ENCODE measurements at regions not wholly inside any gene's neighbourhood (a gene's known extent, or its start where the extent isn't known, plus 50 kb on each side); places are given as distances from the start of the nearest gene placed in this dataset.

GRCh38 chr5:2030131-2030530 lies 147.4 kb upstream of the IRX4 start:
- intact Hi-C loops (cut with DNase I), result no loop called here

DNA sequence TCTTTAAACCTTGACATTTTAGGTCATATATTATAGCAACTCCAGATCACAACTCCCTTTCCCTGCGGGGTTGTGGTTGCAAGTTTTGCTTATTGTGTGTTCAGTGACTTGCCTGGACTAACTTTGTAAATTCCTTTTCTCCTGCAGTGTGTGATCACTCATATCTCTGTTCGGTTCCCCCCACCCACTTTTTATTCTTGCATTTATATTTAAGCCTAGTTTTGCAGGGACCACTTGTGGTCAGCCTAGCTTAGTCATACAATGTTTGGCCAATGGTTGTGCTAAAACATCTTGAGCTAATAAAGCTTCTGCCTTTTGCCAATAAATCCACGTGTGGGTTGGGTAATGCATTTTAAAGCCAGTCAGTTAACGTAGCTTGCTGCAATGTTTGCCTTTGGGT lies 146.5 kb upstream of the IRX4 start:
- WGBS, result 25% methylated on average over 4 of the region's 4 CpGs
- no peak for TF ChIP-seq POLR2A (IDR thresholded peaks at IDR 0.05)
- TF ChIP-seq, protein P1, sequence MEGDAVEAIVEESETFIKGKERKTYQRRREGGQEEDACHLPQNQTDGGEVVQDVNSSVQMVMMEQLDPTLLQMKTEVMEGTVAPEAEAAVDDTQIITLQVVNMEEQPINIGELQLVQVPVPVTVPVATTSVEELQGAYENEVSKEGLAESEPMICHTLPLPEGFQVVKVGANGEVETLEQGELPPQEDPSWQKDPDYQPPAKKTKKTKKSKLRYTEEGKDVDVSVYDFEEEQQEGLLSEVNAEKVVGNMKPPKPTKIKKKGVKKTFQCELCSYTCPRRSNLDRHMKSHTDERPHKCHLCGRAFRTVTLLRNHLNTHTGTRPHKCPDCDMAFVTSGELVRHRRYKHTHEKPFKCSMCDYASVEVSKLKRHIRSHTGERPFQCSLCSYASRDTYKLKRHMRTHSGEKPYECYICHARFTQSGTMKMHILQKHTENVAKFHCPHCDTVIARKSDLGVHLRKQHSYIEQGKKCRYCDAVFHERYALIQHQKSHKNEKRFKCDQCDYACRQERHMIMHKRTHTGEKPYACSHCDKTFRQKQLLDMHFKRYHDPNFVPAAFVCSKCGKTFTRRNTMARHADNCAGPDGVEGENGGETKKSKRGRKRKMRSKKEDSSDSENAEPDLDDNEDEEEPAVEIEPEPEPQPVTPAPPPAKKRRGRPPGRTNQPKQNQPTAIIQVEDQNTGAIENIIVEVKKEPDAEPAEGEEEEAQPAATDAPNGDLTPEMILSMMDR (IDR thresholded peaks at IDR 0.05), result no peak
- peak; percentile 42 for TF ChIP-seq POLR2AphosphoS5 (IDR thresholded peaks at IDR 0.05)

More at GRCh38 chr5:2030131-2030530, 147.4 kb upstream of the IRX4 start:
- DNase-seq (ENCODE audit: low spot score), result no peak
- H3K27ac ChIP-seq, result no peak overlapping the region
- H3K4me1 ChIP-seq (replicated peaks), result no peaks in the 10 kb centered on the region
- H3K27me3 ChIP-seq (replicated peaks; ENCODE audit: insufficient read depth), result no peaks in the 10 kb centered on the region
- 27% methylated on average over 5 of the region's 5 CpGs for WGBS
- no peak overlapping the region for H3K4me3 ChIP-seq
- no peaks in the 10 kb centered on the region for H3K9me3 ChIP-seq
- H3K36me3 ChIP-seq, result no peaks in the 10 kb centered on the region
- TF ChIP-seq POLR2AphosphoS5 (IDR thresholded peaks at IDR 0.05) (no peak), POLR2A (IDR thresholded peaks at IDR 0.05) (no peak)
- TF ChIP-seq, protein P1 (IDR thresholded peaks at IDR 0.05), result no peak

DNA sequence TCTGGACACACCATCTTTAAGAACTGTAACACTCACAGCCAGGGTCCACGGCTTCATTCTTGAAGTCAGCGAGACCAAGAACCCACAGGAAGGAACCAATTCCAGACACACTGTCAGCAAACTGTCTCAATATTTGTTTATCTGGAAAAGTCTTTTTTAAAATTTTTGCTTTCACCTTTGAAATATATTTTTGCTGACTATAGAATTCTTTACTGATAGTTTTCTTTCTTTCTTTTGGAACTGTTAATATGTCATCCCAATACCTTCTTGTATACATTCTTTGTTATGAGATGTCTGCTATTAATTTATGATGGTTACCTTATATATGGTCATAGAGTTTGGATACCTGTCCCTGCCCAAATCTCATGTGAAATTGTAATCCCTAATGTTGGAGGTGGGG lies 145.1 kb upstream of the IRX4 start:
- Histone ChIP-seq H3K4me1 (replicated peaks) (no peaks in the 10 kb centered on the region), H3K9me3 (no peaks in the 10 kb centered on the region), H3K27me3 (replicated peaks; ENCODE audit: insufficient read depth) (no peaks in the 10 kb centered on the region), H3K36me3 (no peaks in the 10 kb centered on the region), H3K27ac (no peak overlapping the region), H3K4me3 (no peak overlapping the region)
- TF ChIP-seq, protein P1 (IDR thresholded peaks at IDR 0.05), result no peak
- TF ChIP-seq POLR2AphosphoS5 (IDR thresholded peaks at IDR 0.05) (no peak), POLR2A (IDR thresholded peaks at IDR 0.05) (no peak)
- DNase-seq (ENCODE audit: low spot score), result no peak
- WGBS, result 98% methylated on average over 2 of the region's 2 CpGs
- intact Hi-C loops (cut with DNase I), result no loop called here

More for the DNA sequence above, 146.5 kb upstream of the IRX4 start:
- Histone ChIP-seq H3K9me3 (no peaks in the 10 kb centered on the region), H3K4me3 (no peak overlapping the region), H3K27ac (no peak overlapping the region), H3K4me1 (replicated peaks) (no peaks in the 10 kb centered on the region), H3K27me3 (replicated peaks; ENCODE audit: insufficient read depth) (no peaks in the 10 kb centered on the region), H3K36me3 (no peaks in the 10 kb centered on the region)
- intact Hi-C loops (cut with DNase I), result no loop called here
- no peak for DNase-seq (ENCODE audit: low spot score)

DNA sequence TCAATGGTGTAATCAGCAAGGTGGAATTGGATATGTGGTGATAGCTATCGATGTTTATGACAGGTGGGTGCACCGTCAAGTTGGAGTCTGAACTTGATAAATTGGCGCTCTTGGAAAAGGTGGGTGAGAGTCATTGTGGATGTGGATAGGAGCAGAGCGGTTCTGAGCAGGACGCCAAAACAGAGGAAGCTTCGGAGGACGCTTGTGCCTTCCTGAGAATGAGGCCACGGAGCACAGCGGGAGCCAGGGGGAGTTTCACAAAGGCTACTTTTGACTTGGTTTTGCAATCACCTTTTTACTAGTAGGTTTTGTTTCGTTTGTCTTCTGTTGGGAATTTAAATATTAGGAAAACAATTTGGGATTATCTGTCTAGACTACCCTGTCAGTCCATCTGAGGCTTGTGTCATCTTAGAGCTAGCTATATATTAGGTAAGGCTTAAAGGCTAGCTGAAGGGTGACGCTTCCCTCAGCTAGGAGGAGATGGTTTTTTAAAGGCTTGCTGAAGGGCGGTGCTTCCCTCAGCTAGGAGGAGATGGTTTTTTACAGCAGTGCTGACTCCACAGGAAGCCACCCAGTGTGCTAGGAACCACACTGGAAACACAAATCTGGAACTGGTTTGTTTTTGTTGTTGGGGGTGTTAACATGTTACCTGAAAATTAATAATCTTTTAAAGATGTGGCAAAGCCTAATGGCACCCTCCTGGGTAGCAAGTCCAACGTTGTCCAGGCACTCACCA lies 142.4 kb upstream of the IRX4 start:
- Histone ChIP-seq H3K27me3 (replicated peaks; ENCODE audit: insufficient read depth) (no peaks in the 10 kb centered on the region), H3K36me3 (no peaks in the 10 kb centered on the region), H3K27ac (no peak overlapping the region), H3K4me1 (replicated peaks) (no peaks in the 10 kb centered on the region), H3K4me3 (no peak overlapping the region), H3K9me3 (no peaks in the 10 kb centered on the region)
- TF ChIP-seq, protein P1 (IDR thresholded peaks at IDR 0.05), result no peak
- TF ChIP-seq POLR2A (IDR thresholded peaks at IDR 0.05) (no peak), POLR2AphosphoS5 (IDR thresholded peaks at IDR 0.05) (no peak)
- intact Hi-C loops (cut with DNase I), result no loop called here
- DNase-seq (ENCODE audit: low spot score), result no peak
- WGBS, result 80% methylated on average over 13 of the region's 13 CpGs

GRCh38 chr5:2023196-2023595 lies 140.5 kb upstream of the IRX4 start:
- Histone ChIP-seq H3K27me3 (replicated peaks; ENCODE audit: insufficient read depth) (no peaks in the 10 kb centered on the region), H3K9me3 (no peaks in the 10 kb centered on the region), H3K4me1 (replicated peaks) (no peaks in the 10 kb centered on the region), H3K27ac (no peak overlapping the region), H3K36me3 (no peaks in the 10 kb centered on the region), H3K4me3 (no peak overlapping the region)
- 68% methylated on average over 3 of the region's 3 CpGs for WGBS
- no peak for TF ChIP-seq POLR2AphosphoS5 (IDR thresholded peaks at IDR 0.05)
- TF ChIP-seq, protein P1 (IDR thresholded peaks at IDR 0.05), result no peak
- no peak for TF ChIP-seq POLR2A (IDR thresholded peaks at IDR 0.05)
- intact Hi-C loops (cut with DNase I), result no loop called here
- DNase-seq (ENCODE audit: low spot score), result no peak
